HEK293 (cell line): ENCODE measurements at regions not wholly inside any gene's neighbourhood (a gene's known extent, or its start where the extent isn't known, plus 50 kb on each side); places are given as distances from the start of the nearest gene placed in this dataset.

Experiments
- ZBTB7A ChIP-seq: fragments of 450-650 bp; formaldehyde crosslinking; IDR thresholded peaks from 2 replicates; pipeline ENCODE4 v1.5.1; 2016; ENCODE audit warnings: low read depth, missing biosample characterization, missing genetic modification characterization
- ZNF24 ChIP-seq: fragments of 450-650 bp; formaldehyde crosslinking; IDR thresholded peaks from 2 replicates; pipeline ENCODE4 v1.5.1; 2016; ENCODE audit warnings: missing biosample characterization, missing genetic modification characterization
- ZNF274 ChIP-seq, 2 experiments: fragments of 200-500 bp in 1 of 2; fragments of 450-650 bp in 1 of 2; sonication (Bioruptor generic) in 1 of 2; formaldehyde crosslinking in 1 of 2; IDR thresholded peaks; 2 replicates each; pipeline versions ENCODE4 v1.5.1 to v1.6.1; 2014 to 2016; ENCODE audit warnings: borderline replicate concordance in 1 of 2, inconsistent platforms in 1 of 2, low read length in 1 of 2, missing biosample characterization in 1 of 2, missing genetic modification characterization in 1 of 2
- ZNF324 ChIP-seq: fragments of 450-650 bp; formaldehyde crosslinking; IDR thresholded peaks from 2 replicates; pipeline ENCODE4 v1.5.1; 2016; ENCODE audit warnings: missing biosample characterization, missing genetic modification characterization
- TF ChIP-seq, protein P1 (sequence below): fragments of 450-650 bp; formaldehyde crosslinking; IDR thresholded peaks from 2 replicates; pipeline ENCODE4 v1.5.1; 2016; ENCODE audit warnings: missing biosample characterization, missing genetic modification characterization

GRCh38 chr12:115712676-115713075, 564.8 kb downstream of the MED13L start:
- TF ChIP-seq, protein P1, sequence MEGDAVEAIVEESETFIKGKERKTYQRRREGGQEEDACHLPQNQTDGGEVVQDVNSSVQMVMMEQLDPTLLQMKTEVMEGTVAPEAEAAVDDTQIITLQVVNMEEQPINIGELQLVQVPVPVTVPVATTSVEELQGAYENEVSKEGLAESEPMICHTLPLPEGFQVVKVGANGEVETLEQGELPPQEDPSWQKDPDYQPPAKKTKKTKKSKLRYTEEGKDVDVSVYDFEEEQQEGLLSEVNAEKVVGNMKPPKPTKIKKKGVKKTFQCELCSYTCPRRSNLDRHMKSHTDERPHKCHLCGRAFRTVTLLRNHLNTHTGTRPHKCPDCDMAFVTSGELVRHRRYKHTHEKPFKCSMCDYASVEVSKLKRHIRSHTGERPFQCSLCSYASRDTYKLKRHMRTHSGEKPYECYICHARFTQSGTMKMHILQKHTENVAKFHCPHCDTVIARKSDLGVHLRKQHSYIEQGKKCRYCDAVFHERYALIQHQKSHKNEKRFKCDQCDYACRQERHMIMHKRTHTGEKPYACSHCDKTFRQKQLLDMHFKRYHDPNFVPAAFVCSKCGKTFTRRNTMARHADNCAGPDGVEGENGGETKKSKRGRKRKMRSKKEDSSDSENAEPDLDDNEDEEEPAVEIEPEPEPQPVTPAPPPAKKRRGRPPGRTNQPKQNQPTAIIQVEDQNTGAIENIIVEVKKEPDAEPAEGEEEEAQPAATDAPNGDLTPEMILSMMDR (tag by site-specific recombination), result no peak
- TF ChIP-seq ZNF24 (tag by site-specific recombination), result no peak
- no peak for TF ChIP-seq ZBTB7A
- no peak for TF ChIP-seq ZNF274 (IDR thresholded peaks at IDR 0.05; ENCODE audit: low read length)
- TF ChIP-seq ZNF274 (tag by site-specific recombination; IDR thresholded peaks at IDR 0.05; ENCODE audit: borderline replicate concordance), result no peak
- no peak for TF ChIP-seq ZNF324 (tag by site-specific recombination)
